Nucleus accumbens (tissue), 56 donors: ENCODE measurements at regions not wholly inside any gene's neighbourhood (a gene's known extent, or its start where the extent isn't known, plus 50 kb on each side); places are given as distances from the start of the nearest gene placed in this dataset.

Source experiments
- DNase-seq, 56 donors: peaks; one replicate each; lab custom pipeline; 2025; lab: John Stamatoyannopoulos, UW

GRCh38 chr19:28794301-28794700 is 418.6 kb downstream of the UQCRFS1 start:
- DNase-seq = no peak

- DNase-seq = peak in 2 of 56 donors; percentile 2 to 11
Measured at GRCh38 chr19:28793391-28794168, 419.4 kb downstream of the UQCRFS1 start.

GRCh38 chr19:28785971-28786370 is 427.0 kb downstream of the UQCRFS1 start:
- no peak for DNase-seq

GRCh38 chr19:28764066-28764465 is 448.9 kb downstream of the UQCRFS1 start:
- no peak for DNase-seq

GRCh38 chr19:28746478-28746877 is 466.5 kb downstream of the UQCRFS1 start:
- DNase-seq = no peak

- no peak for DNase-seq
Measured at GRCh38 chr19:28744943-28745342, 468.0 kb downstream of the UQCRFS1 start.

- DNase-seq = no peak
Measured at GRCh38 chr19:28744014-28744413, 468.9 kb downstream of the UQCRFS1 start.

GRCh38 chr19:28737021-28737895 is 475.7 kb downstream of the UQCRFS1 start:
- DNase-seq = peak in 6 of 56 donors; percentile 3 to 26 (median 13)

GRCh38 chr19:28736528-28736927 is 476.4 kb downstream of the UQCRFS1 start:
- no peak for DNase-seq

GRCh38 chr19:28731577-28731976 is 481.4 kb downstream of the UQCRFS1 start:
- no peak for DNase-seq

- DNase-seq = no peak
Measured at GRCh38 chr19:28730791-28731512, 482.0 kb downstream of the UQCRFS1 start.

- DNase-seq = peak in 12 of 56 donors; percentile 0 to 51 (median 11)
Measured at GRCh38 chr19:28727480-28728159, 485.3 kb downstream of the UQCRFS1 start.

- no peak for DNase-seq
Measured at GRCh38 chr19:28726533-28727479, 486.1 kb downstream of the UQCRFS1 start.

- DNase-seq = no peak
Measured at GRCh38 chr19:28718909-28719308, 494.0 kb downstream of the UQCRFS1 start.

GRCh38 chr19:28715157-28715556 is 497.8 kb downstream of the UQCRFS1 start:
- DNase-seq = no peak

- no peak for DNase-seq
Measured at GRCh38 chr19:28711411-28711810, 501.5 kb downstream of the UQCRFS1 start.

GRCh38 chr19:28710278-28710677 is 502.7 kb downstream of the UQCRFS1 start:
- peak in 1 of 56 donors; percentile 5 for DNase-seq

GRCh38 chr19:28706693-28707092 is 506.3 kb downstream of the UQCRFS1 start:
- no peak for DNase-seq

GRCh38 chr19:28705008-28705407 is 507.9 kb downstream of the UQCRFS1 start:
- no peak for DNase-seq
